Amniotic stem cell (primary cell): ENCODE measurements at regions not wholly inside any gene's neighbourhood (a gene's known extent, or its start where the extent isn't known, plus 50 kb on each side); places are given as distances from the start of the nearest gene placed in this dataset.

ENCODE experiments used
- DNase-seq: peaks from one replicate; lab custom pipeline; 2025; lab: John Stamatoyannopoulos, UW

DNA sequence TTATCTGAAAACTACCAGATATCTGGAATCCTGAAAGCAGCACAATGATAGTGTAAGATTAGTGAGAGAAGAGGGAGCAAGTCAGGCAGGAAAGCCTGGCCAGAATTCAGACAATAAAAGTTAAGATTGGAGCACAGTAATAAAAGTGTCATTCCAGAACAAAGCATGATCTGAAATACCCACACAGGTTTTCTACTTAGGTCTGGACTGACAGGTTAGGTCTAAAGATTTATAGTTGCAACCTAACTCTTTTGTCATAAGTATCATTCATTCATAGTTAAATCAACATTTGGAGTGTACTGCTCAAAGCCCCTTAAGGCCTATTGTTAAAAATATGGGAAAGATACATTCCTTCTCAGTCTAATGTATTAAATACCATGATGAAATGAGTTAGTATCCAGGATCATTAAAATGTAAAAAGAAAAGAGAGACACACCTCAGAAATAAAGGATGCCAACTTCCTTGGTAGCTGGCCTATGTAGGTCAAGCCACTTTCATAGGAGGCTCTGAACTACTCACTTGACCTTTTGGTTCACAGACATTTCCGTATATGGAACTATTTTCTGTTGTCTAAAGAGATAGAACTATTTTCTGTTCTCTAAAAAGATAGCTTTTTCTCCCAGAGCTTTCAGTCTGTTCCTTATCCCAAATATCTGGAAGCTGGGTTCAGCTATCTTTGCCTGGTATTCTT is 105.2 kb downstream of the FAS start:
- DNase-seq, result no peak

GRCh38 chr10:89093728-89094127 is 103.1 kb downstream of the FAS start:
- DNase-seq, result no peak

GRCh38 chr10:89092981-89093380 is 102.4 kb downstream of the FAS start:
- no peak for DNase-seq

DNA sequence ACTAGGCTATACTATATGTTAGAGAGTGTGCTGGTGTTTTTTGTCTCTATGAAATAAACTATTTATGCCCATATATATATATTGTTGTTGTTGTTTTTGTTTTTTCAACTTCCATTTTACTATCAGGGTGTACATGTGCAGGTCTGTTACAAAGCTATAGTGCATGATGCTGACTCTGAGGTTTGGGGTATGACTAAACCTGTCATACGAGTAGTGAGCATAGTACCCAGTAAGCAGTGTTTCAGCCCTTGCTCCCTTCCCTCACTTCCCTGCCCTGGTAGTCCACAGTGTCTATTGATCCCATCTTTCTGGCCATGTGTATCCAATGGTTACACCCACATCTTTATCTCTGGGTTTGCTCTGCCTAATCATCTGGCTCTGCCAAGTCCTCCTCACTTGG is 101.8 kb downstream of the FAS start:
- no peak for DNase-seq

DNA sequence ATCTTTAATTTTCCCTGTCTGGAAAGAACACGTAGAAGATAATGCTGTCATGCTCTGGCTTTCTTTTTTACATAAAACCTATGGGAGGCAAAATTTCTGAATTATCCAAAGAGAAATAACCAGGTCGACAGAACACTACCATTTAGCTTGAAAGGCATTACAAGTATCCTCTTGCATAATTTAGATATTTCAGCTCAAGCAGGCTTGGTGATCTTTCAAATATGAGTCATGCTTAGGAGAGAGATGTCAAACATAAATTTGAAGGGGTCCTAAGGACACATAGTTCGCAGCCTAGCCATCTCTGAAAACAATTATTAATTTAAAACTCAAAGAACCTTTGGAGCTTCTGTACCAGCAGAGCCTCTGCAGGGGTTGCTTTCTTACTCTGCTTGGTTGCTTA is 100.9 kb downstream of the FAS start:
- DNase-seq, result no peak

GRCh38 chr10:89090756-89091445 is 100.3 kb downstream of the FAS start:
- no peak for DNase-seq

- no peak for DNase-seq
These were observed 96.4 kb downstream of the FAS start for GRCh38 chr10:89086801-89087521.

GRCh38 chr10:89085153-89085552 is 94.6 kb downstream of the FAS start:
- no peak for DNase-seq

DNA sequence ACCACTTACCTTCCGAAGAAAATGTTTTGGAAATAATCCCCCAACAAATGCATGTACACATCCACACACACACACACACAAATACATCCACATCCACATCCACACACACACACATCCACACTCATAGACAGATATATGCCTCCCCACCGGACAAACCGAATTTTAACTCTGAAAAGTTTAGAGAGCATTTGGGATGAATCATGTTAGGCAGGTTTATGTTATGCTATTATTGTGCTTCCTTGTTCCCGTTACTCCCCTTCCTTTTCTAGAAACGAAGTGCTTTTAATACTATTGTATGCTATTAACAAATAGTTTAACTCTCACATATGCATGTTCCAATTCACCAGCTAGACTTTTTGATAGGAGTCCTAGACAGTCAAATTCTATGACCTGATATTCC is 91.5 kb downstream of the FAS start:
- no peak for DNase-seq

- DNase-seq, result no peak
These were observed 90.1 kb downstream of the FAS start for GRCh38 chr10:89080660-89081059.

- no peak for DNase-seq
These were observed 89.4 kb downstream of the FAS start for GRCh38 chr10:89079961-89080360.

DNA sequence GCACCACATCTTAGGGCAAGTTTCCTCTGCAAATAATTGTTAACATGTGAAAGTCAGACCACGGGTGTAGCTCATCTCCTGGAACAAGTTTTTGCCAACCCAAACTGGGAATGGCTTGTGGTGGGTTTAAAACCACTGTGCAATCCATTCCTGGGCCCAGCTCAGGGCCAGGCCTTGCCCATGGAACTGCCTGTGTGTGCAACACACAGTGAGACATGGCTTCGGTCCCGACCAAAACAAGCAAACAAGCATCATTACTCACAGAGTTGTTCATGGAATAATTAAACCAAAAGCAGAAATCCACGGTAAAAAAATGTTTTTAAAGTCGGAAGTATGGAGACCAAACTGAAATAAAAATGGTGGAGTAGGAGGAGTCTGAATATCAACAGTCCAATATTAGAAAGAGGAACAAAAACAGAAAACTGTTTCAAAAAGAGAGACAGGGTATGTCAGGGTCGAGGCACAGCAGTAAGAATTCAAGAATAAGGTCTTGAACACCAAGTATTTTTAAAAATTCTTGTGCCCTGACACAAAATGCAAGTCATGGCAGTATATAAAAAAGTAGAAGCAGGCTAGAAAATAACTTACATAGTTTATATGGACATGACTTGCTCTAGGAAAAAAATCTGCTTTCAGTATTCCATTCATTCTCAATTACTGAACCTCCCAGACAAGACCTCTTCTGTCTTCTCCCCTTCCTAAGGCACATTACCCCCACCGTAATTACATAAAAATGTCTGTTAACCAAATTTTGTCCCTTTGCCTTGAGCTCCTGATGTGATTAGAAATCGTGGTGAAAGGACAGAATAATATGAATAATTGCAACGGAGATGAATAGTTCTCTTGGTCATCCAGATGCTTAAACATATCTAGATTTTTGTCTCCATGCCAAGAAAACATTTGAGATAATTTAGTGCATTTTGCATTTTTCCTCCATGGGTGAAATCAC is 88.4 kb downstream of the FAS start:
- DNase-seq, result no peak

- no peak for DNase-seq
These were observed 85.5 kb downstream of the FAS start for GRCh38 chr10:89076120-89076519.

DNA sequence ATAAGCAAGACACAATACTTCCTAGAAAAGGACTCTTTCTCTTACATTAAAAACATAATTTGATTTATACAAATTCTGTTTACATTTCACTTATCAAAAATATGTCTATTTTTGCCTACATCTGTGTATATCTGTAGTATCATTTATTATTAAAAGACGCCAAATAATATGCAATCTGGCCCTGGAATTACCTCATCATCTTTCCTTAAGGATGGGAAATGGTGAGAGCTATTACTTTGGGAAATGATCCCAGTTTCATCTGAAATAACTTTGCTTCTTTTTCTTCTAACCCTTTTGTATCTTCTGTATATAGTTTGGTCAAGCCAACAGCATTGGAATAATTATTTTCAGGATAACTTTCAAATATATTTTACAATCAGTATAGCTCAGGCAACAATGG is 85.0 kb downstream of the FAS start:
- DNase-seq, result no peak

DNA sequence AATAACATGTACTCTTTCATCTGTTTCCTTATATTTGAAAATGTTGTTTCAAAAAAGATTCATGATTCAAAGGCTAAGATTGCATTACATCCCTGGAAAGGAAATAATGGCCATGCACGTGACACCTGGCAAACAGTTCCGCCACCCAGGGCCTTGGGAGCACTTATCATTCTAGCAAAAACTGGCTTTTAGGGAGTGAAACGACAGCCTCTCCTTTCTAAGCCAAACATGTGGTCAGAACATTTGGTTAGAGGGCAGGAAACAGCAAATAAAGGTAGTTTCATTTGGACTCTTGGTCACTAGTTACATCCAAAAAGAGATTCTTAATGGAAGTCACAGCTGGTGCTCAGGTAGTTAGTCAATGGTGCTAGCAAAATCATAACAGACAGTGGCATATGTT is 83.5 kb downstream of the FAS start:
- DNase-seq, result no peak

DNA sequence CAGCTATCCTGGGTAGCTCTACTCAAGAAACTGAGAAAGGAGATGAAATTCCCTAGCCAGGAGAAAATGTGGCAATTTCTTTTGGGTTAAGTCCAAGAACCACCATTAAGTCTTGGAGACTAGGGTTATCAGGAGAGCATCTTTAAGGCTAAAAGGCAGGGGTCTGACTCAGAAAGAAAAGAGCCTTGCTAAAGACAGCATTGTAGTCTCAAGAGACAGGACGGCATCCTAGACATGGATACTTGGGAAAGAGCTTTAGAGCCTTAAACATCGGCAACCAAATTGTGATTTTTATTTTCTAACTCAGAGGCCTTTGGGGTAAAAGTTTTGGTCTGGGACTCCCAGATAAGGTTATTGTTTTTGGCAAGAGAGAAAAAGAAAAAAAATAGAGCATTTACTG is 83.1 kb downstream of the FAS start:
- DNase-seq, result no peak

- no peak for DNase-seq
These were observed 79.0 kb downstream of the FAS start for GRCh38 chr10:89069589-89069988.
